NCI-H2227 (cell line): ENCODE measurements at regions not wholly inside any gene's neighbourhood (a gene's known extent, or its start where the extent isn't known, plus 50 kb on each side); places are given as distances from the start of the nearest gene placed in this dataset.

Source experiments
- DNase-seq: peaks from one replicate; lab custom pipeline; 2025; ENCODE audit not compliant: unreplicated experiment; lab: John Stamatoyannopoulos, UW

GRCh38 chr20:50312002-50312681 lies 121.5 kb downstream of the CEBPB start:
- no peak for DNase-seq

- DNase-seq = no peak
Observed at GRCh38 chr20:50312682-50313521, 122.3 kb downstream of the CEBPB start.

GRCh38 chr20:50313522-50313820 lies 122.8 kb downstream of the CEBPB start:
- no peak for DNase-seq

- DNase-seq = peak; percentile 40
Observed at GRCh38 chr20:50313827-50314677, 123.4 kb downstream of the CEBPB start.

DNA sequence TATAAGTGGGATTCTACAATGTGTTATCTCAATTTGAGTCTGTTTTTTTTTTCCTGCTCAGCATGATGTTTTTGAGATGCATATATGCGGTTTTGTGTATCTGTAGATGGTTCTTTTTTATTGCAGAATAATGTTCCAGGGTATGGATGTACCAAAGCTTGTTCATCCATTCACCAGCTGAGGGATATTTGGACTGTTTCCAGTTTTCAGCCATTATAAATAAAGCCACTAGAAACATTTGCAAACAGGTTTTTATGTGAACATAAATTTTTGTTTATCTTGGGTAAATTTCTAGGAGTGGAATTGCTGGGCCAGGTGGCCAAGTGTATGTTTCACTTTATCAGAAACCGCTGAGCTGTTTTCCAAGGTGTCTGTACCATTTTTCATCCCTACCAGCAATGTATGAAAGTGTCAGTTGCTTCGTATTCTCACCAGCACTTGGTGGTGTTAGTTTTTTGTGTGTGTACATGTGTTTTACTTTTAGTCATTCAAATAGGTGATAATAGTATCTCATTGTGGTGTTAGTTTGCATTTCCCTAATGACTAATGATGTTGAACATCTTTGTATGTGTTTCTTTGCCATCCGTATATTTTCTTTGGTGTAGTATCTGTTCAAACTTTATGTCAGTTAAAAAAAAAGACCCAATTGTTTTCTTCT lies 124.2 kb downstream of the CEBPB start:
- no peak for DNase-seq

- DNase-seq = no peak
Observed at GRCh38 chr20:50315586-50316551, 125.2 kb downstream of the CEBPB start.

DNA sequence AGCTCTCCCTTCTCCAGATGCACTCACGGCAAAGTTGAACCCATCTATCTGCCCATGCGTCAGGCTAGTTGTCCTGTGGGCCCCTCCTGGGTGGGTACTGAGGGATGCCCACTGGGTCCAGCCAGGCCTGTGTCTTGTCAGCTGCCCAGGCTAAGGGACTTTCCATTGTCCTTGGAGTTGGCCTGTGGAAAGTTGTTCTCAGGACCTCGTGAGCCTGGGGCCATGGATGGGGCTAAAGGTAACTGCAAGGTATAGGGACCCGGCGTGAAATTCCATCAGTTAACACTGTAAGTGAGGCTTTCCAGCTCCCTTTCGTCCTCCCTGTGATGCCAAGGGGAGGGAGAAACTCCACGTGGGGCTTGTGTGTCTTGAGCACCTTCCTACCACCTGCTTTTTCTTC lies 126.5 kb downstream of the CEBPB start:
- DNase-seq = no peak

- peak; percentile 23 for DNase-seq
Observed at GRCh38 chr20:50317609-50318008, 127.0 kb downstream of the CEBPB start.

DNA sequence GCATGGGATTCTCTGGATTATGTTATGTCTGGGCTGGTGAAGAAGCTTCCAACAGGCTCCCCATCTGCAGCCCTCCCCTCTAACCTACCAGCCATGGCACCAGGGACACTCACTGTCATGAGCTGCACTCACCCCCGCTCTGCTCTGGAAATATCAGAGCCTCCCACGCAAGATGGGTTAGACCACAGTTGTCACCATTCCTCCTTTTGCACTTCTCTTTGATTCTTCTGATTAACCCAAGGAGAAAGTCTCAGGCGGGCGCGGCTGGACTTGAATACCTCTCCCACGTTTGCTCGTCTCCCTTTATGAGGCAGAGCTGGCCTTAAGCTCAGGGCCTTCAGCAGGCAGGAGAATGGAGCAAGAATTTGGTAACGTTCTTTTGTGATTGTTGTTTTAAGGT lies 128.1 kb downstream of the CEBPB start:
- DNase-seq = no peak

GRCh38 chr20:50320005-50320900 lies 129.6 kb downstream of the CEBPB start:
- DNase-seq = no peak

DNA sequence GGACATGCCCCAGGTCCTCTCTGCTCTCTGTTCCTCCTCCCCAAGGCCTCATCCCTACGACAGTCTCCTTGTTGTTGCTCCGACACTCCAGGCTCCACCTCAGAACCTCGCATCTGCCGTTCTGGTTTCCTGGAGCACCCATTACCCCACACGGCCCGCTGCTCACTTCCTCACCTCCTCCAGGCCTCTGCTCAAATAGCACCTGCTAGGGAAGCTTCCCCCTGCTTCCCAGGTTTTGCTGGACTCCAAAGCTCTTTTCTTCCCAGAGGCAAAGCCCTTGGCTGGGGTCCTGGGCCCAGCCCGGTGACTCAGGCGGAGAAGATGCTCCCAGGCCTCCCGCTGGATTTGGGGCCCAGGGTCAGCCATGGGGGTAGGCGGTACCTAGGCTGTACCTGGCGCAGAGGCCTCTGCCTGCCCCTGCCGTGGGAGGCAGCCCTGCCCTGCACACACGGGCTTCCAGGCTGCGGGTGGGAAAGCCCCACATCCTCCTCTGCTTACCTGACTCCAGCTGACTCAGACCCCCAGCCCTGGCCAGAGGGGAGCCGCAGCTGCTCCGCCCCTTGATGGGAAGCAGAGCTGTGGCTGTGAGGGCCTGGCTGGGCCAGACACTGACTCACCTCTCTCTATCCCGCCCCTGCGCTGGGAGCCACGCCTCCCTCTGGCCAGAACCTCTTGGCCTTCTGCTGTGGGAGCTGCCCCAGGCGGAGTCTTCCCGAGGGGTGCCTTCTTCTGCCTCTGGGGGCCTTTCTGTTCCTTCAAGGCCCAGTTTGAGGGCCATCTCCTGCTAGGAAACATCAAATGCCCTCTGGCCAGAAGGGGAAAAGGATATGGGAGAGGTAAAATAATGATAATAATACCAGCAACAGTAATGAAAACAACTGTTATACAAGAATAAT lies 130.5 kb downstream of the CEBPB start:
- peak; percentile 24 for DNase-seq

GRCh38 chr20:50321797-50322480 lies 131.3 kb downstream of the CEBPB start:
- DNase-seq = no peak

- no peak for DNase-seq
Observed at GRCh38 chr20:50322703-50323131, 132.1 kb downstream of the CEBPB start.

DNA sequence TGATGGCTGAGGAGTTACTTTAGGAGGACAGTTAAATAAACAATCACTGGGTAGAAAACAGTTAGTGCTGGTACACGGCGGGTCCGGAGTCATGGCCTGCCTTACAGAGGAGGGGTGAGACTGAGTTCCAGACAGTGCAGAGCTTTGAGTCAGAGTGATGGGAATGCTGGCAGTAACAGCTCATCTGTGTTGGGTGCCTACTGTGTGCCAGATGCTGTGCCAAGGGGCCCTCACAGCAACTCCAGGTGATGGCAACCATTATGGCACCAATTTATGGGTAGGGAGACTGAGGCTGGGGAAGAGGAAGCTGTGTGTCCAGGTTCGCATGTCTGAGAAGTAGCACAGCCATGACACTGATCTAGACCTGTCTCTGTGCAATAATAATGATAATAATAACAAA lies 132.6 kb downstream of the CEBPB start:
- no peak for DNase-seq

GRCh38 chr20:50323777-50324775 lies 133.4 kb downstream of the CEBPB start:
- no peak for DNase-seq

- DNase-seq = no peak
Observed at GRCh38 chr20:50325215-50325614, 134.6 kb downstream of the CEBPB start.
